HK-2 (cell line): ENCODE measurements at regions not wholly inside any gene's neighbourhood (a gene's known extent, or its start where the extent isn't known, plus 50 kb on each side); places are given as distances from the start of the nearest gene placed in this dataset.
"Not testable (repeated sequence)": the region's sequence is repeated elsewhere in the genome, so short reads cannot be mapped to it uniquely, and the experiment has no call there.

Experiments used
- DNase-seq: peaks from one replicate; pipeline ENCODE4 v3.0.0-alpha.2; 2018; ENCODE audit not compliant: unreplicated experiment

DNA sequence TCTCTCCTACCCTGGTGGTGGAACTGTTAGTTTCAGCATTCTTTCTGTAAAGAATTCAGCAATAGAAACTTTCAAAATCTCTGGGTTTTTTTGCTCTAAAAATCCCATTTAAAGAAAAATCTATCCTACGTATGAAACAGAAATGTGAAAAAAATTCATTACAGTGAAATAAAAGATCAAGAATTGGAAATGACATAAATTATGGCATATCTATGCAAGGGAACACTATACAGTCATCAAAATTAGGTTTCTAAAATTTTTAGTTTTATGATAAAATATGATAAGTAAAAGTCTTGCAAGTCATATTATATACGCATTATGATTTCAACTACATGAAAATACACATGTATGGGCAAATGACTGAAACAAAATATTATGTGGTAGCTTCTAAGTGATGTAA lies 342.6 kb downstream of the CETN3 start:
- no peak for DNase-seq

DNA sequence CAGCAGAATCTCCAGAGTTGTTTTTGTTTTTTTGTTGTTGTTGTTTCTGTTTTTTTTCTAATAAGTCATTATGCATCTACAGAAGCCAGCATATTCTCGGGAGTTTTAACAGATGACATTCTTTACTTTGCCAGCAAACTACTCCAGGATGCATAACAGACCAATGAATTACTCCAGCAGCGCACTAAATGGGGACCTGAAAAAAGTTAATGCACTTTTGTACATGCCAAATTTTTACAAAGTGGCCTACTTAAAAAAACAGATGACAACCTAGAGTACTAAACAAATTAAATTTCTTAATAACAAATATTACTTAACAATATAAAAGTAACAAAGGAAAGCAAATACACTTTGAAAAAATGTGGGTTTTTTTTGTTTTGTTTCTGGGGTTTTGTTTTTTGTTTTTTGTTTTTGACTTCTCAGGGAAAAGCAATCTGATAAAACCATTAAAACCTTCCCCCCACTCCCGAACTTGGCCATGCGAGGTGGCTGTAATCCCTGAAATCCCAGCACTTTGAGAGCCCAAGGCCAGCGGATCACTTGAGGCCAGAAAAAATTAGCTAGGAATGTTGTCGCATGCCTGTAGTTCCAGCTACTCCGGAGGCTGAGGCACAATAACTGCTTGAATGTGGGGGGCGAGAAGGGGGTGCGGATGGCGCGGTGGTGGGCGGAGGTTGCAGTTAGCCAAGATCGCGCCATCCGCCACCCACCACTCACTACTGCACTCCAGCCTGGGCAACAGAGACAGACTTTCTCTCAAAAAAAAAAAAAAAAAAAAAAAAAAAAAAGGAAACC lies 352.4 kb downstream of the CETN3 start:
- DNase-seq: no peak

DNA sequence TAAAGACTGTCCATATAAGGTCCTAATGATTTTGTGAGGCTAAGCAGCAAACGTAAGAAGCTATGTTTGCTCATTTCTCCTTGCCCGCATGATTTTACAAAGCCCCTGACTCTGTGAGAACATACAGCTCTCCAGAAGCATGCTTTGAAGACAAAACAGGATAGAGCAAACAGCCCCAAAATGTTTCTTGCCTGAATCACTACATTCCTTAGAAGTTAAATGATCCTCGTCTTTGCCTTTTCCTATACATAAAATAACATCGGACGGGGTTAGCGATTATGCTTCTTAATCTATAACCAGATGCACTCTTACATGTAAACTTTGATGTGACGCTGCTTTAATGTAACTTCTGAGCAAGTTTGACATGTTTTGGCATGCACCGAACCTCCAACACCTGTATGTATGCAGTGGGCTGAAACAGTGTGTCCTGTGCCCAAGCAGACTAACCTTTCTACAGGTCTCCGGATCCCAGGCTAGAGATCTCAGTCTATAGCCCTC lies 353.7 kb downstream of the CETN3 start:
- DNase-seq: no peak

DNA sequence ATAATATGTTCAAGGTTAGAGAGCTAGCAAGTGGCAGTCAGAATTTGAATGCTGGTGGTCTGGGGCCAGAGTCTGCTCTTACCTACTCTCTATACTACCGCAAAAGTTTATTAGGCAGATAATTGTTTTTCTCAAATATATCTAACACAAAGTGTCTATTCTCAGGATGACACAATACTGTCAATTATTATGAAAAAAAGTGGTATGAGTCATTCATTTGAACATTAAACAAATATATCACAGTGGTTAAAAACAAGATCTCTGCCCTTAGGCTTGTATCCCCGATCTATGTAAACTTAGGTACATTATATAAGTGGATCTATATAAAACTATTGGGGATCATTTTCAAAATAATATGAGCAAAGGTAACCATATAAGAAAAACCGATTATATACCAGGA lies 354.9 kb downstream of the CETN3 start:
- DNase-seq: no peak

DNA sequence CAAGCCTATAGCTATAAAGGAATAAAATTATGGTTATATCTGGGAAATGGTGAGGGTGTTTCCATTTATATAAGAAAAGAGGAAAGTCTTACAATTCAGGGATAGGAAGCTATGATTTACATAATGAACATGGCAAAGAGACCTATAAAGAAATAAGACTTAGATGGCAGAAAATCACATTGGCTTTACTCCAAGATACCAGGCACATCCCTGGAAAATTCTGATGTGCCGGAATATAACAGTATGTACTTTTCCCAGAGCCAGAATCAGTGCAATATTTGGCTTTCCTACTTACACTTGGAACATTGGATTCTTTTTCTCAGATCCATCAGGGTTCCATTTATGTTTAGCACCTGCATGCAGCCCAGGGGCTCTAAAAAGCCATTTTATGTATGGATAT lies 357.8 kb downstream of the CETN3 start:
- DNase-seq: no peak

DNA sequence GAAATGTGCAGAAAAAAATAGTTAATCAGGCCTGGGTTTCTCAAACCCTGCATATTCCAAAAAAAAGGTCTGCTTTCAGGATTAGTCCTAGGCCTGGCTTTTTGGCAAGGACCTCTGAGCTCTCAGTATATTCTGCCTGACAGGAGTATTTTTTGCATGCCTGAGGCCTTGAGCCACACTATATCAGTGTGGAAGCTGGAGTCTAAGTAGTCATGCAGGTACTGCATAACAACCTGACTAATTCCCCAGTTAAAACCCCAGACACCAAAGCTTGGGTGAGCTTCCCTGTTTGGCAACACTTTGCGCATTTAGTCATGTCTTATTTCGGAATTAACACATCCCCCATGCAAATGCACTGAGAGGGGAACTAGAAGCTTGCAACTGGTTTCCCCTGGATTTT lies 359.5 kb downstream of the CETN3 start:
- DNase-seq: no peak

DNA sequence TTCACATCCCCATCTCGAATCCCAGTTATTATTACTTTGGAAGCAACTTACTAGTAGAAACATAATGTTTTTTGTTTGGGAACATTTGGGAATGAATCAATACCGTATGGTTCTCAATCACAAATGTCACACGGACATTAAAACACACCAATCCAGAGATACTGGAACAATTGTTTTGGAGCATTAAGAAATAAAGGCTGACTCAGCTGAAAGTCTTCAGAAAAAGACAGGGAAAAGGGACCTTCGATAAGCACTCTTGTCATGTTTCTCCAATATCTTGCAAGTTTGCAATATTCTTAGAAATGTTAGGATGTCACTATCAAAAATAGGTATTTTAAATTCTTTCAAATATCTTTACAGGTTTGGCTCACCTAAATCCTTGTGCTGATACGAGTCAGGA lies 362.4 kb downstream of the CETN3 start:
- DNase-seq: no peak

DNA sequence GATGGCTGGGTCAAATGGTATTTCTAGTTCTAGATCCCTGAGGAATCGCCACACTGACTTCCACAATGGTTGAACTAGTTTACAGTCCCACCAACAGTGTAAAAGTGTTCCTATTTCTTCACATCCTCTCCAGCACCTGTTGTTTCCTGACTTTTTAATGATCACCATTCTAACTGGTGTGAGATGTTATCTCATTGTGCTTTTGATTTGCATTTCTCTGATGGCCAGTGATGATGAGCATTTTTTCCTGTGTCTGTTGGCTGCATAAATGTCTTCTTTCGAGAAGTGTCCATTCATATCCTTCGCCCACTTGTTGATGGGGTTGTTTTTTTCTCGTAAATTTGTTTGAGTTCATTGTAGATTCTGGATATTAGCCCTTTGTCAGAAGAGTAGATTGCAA lies 369.5 kb downstream of the CETN3 start:
- DNase-seq: not testable (repeated sequence)

DNA sequence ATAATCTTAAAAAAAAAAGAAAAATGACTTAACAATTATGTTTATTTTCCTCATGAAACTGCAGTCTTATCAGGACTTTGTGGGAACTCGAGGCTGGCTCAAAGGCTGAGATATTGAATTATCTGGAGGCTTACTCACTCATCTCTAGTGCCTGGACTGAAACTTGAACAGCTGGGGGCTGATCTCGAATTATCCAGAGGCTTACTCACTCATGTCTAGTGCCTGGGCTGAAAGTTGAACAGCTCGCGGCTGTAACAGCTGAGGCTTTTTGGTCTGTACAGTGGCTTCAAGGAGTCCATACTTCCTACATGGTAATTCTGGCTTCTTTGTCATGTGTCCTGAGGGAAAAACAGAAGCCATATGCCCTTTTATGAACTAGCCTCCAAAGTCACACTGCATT lies 371.9 kb downstream of the CETN3 start:
- no peak for DNase-seq

DNA sequence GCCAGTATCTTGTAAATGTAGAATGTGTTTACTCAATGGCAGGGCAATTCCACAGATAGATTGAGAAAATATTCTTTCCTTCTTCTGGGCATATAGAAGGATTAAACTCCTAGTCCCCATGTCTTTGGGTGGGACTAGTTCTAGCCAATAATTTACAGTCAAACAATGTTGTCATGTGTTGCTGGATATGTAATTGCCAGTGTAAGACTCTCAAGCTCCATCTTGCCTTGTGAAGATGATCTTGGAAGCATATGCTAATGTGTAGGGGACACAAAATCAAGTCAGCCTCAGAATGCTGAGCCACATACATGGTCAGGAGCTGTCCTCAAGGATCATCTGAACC lies 386.9 kb downstream of the CETN3 start:
- no peak for DNase-seq

DNA sequence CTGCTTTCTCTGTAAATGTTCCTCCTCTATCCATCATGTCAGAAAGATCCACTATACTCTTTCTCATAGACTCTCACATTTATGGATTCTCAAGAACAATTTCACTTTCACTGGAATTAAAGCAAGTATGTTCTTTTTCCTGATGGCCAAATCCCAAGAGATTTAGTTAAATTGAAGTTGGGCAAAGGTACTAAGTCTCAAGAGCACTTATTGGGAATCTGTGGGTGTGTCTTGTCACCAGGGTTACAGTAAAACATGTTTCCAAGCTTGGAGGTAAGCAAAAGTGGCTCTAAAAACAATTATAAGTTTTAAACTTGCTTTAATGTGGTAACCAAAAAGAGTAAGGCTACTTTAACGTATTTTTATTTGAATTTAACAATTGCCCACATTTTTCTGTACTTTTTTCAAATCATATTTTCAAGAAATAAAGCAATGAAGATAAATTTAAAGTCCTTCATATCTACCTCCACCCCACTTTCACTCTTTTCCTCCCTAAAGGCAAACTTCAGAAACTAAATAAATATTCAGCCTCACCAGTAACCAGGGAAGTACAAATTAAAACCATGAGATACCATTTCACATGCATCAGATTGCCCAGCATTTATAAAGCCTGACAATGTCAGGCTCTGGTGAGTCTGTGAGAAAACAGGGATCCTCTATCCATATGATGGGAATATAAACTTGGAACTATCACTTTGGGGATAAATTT lies 387.4 kb downstream of the CETN3 start:
- no peak for DNase-seq

DNA sequence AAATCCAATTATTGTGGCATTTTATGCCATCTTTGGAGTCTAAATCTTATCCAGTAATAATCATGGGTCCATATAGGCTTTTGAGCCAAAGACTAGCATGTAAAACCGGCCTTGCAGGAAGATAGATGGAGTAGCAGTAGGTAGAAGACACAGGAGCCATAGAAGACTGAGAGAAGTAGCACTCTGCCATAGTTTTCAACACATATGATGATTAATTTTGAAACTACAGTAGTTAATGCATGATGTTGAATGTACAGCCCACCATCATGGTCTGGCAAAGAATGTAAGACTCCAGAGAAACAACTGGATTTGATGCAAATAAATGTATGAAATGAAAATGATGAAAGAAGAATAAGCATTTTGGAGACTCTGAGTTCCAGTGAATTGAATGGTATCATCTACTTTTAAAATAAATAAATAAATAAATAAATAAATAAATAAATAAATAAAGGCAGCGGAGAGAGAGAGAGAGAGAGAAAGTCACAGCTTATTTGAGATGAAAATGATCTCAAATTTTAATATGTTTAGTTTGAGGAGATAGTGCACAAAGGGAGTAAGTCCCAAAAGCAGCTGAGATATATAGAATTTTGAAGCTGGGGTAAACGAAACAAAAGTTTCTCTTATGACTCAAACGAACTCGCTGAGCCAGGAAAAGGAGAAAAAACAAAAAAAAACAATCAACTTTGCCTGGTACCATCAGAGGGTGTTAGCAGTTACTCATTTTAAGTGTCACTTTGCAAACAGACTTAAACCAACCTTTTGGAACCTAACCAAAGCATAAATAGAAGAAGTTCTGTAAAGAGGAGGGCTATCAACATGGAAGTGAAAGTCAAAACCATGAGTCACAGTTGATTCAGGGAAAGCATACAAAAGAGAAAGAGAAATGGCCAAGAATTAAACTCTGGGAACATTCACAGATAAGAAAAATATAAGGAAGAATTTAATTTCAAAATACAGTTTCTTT lies 388.7 kb downstream of the CETN3 start:
- DNase-seq: no peak

DNA sequence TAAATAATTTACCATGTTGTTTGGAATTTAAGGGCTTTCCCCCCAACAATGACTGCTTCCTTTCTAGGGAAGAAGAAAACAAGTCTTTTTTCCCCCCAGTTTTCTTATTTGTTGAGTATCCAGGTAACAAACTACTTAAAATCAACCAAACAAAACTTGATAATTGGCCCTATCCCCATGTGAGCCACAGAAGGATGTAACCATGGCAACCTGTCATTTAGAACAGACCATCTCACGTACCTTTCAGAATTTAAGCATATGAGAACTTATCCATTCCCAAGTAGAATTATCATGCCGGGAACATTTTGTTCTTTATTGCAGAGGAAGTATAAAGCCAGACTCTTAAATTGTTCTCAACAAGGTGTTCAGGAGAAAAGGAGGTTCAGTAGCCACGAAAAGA lies 392.3 kb downstream of the CETN3 start:
- no peak for DNase-seq

DNA sequence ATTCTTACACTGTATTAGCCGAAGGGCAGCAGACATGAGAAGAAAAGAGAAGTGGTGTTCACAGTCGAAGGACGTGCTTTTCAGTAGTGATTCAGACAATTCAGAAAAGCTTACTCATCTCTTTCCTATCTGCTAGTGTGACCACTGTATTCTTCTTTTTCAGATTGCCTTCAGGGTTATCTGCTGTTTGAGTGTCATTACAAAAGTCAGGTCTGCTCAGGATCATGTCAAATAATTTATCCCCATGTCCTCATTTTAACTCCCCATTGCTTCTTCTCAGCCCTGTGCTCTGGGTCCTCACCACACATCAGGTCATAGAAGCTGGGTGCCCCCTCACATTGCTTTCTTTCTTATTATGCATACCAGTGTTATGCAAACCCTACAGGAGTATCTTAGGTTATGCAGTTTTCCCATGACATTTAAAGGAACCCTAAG lies 394.0 kb downstream of the CETN3 start:
- DNase-seq: no peak

DNA sequence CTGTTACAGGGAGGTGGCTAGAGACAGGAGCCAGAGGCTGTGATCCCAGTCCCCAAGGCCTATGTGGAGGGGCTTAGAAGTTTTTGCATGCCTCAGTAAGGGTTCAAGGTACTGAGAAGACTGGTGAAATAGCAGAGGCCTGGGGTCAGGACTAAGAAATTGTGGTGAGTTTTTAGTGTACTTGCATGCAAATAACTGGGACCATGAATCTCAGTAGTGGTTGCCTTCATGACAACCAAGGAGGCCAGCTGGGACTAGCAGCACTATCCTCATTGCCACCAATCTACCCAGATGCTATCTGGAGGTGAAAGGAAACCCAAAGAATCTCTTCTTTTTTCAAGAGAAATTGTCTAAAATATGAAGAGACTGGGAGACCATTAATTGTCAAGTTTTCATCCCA lies 395.1 kb downstream of the CETN3 start:
- DNase-seq: no peak

DNA sequence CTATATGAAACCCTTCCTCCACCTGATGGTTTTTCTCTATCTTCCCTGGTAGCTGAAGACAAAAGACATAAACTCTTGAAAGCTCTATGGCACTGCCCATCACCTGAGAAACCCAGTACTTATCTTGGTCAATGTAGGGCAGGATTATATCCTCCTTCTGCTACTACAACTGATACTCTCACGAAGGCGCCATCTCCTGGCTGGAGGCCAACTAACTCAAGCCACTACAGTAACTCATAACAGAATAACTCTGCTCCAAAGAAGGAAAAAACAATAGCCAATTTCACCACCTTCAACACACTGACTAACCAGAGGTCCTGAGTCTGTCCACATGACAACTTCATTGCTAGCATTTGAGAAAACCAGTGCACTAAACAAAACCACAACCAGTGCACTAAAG lies 409.2 kb downstream of the CETN3 start:
- DNase-seq: no peak

DNA sequence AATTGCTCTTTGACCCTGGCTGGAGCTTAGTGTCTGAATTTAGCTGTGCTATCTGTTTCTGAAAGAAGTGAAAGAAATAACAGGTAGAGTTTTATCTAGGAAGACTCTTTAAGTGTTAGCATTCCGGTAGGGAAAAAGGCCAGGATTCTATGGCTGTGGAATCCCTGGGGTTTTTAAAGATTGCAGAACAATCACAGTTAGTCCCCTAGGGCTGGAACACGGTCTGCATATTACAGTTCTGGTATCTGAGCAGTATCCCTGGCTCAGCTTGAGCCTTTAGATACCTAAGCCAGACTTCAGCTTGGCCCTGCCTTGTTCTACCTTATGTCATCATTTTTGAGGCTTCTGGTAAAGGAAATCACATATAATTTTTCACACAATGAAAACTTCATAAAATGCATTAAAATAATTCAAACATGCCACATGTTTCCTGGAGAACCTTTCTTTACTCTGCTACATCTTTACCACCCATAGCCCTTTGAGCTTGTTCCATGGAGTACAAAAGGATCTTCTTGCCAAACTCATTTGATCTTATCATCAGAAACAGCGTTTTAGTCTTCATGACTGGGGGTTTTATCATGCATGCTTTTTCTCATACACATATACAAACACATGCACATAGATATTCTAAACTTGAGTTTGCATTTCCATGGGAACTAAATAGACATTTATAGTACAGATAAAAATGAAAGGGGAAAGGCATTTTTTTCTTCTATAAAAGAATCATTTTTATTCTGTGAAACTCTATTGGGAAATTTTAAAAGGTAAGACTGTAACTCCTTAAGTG lies 410.8 kb downstream of the CETN3 start:
- no peak for DNase-seq

DNA sequence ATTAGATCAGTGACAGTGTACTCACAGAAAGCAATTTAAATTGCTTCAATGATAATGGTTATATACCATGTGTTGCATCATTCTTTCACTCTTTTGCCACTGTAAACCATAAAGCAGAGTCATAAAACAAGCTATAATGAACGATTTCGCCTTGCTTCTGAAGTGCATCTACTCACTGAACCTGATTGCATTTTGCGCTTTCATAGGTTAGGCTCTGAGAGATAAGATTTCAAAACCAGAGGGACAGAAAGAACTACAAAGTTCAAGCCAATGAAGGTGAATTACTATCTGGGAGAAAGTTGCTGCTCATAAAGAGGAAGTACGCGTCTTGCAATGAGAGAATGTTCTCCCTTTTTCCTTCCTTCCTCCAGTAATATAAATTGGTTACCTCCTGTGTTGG lies 412.7 kb downstream of the CETN3 start:
- DNase-seq: no peak

DNA sequence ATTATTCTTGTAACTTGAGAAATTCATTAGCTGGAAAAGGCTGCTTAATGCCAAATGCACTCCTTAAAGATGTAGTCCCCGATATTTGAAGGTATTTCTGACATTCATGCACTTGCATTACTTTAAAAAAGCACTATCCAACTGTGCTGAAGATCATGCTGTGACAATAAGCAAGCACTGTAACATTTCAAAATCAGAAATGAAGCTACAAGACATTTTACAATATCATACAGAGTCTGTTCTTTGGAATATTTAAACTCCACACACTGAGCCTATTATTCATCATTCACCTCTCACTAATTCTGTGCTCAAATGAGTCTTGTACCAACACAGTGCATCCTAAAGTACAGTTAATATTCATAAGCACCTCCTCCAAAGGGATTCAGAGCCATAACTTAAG lies 413.2 kb downstream of the CETN3 start:
- no peak for DNase-seq

DNA sequence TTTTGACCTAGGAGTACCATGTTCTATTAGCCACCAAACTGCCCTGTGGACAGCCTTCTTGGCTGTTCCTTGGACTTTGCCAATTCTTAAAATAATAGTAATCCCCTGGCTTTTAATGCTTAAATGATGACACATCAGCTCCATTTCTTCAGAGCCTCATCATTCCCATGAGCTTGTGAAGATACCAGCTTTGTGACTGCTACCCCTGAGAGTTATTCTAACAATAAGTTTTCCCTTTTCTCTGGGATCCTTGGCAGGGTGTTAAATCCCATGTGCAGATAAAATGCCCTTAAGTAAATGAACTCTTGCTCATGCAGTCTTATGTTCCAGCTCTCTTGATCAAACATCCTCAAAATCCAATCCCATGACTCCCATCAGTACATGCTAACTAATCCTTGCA lies 415.3 kb downstream of the CETN3 start:
- DNase-seq: no peak

DNA sequence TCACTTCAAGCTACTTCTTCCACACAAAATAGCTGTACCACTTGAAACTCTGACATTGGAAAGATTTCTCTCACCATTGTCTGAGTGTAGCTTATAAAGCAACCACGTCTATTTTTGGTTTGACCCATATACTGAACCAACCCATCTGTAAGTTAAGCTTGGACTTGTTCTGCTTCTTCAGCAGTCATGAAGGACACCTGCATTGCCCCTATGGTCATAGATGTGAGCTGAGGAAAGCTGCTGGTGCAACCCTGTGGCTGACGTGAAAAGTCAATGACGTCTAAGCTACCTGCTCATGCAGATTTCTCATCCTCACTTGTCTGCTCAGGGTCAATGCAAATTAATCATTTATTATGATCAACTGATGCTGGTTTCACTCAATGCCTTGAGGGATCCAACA lies 417.4 kb downstream of the CETN3 start:
- DNase-seq: no peak

DNA sequence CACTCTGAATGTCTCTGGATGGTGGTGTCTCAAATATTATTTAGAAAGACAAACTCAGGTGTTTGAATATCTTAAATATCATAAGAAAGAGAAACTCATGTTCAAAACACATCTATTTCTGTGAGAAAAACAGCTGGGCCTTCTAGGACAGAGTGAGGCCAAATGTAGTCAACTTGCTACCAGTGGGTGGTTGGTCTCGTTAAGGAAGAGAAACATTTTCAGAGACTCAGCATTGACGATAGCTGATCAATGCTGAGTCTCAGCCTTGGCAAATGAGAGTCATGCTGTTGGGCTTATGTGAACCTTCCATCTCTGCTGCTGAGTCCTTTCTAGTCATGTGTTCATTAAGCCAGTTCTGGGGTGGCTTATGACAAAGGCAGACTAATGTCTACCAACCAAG lies 418.0 kb downstream of the CETN3 start:
- no peak for DNase-seq
